ENCODE measurements at regions not wholly inside any gene's neighbourhood (a gene's known extent, or its start where the extent isn't known, plus 50 kb on each side); places are given as distances from the start of the nearest gene placed in this dataset.
"Not testable (repeated sequence)": the region's sequence is repeated elsewhere in the genome, so short reads cannot be mapped to it uniquely, and the experiment has no call there.

- CTCF ChIA-PET = no interaction called here
- POLR2A ChIA-PET = no interaction called here
- DNase-seq (ENCODE audit: extremely low spot score) = no peak
- TF ChIP-seq ELF4 (IDR thresholded peaks at IDR 0.05) (no peak), L3MBTL2 (conservative IDR thresholded peaks at IDR 0.05) (no peak), TARDBP (IDR thresholded peaks at IDR 0.05) (no peak), SUZ12 (IDR thresholded peaks at IDR 0.05) (no peak), SP1 (IDR thresholded peaks at IDR 0.05) (no peak), ZNF384 (IDR thresholded peaks at IDR 0.05) (no peak), FOXA1 (IDR thresholded peaks at IDR 0.05) (no peak), CTBP1 (IDR thresholded peaks at IDR 0.05; ENCODE audit: borderline replicate concordance) (no peak), FOXM1 (IDR thresholded peaks at IDR 0.05; ENCODE audit: borderline replicate concordance) (no peak), ARNT (IDR thresholded peaks at IDR 0.05) (no peak), BHLHE40 (IDR thresholded peaks at IDR 0.05; ENCODE audit: borderline replicate concordance) (no peak), HDGF (IDR thresholded peaks at IDR 0.05; ENCODE audit: borderline replicate concordance) (no peak), LEF1 (IDR thresholded peaks at IDR 0.05; ENCODE audit: borderline replicate concordance) (no peak), NFRKB (IDR thresholded peaks at IDR 0.05) (no peak), FOXK2 (IDR thresholded peaks at IDR 0.05) (no peak)
- TF ChIP-seq, protein P1, sequence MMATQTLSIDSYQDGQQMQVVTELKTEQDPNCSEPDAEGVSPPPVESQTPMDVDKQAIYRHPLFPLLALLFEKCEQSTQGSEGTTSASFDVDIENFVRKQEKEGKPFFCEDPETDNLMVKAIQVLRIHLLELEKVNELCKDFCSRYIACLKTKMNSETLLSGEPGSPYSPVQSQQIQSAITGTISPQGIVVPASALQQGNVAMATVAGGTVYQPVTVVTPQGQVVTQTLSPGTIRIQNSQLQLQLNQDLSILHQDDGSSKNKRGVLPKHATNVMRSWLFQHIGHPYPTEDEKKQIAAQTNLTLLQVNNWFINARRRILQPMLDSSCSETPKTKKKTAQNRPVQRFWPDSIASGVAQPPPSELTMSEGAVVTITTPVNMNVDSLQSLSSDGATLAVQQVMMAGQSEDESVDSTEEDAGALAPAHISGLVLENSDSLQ (IDR thresholded peaks at IDR 0.05) = no peak
Observed at GRCh38 chr2:126264625-126265024, 391.3 kb upstream of the GYPC start.

- POLR2A ChIA-PET = no interaction called here
- no peak for DNase-seq (ENCODE audit: extremely low spot score)
- TF ChIP-seq ARNT (IDR thresholded peaks at IDR 0.05) = no peak
- no peak for TF ChIP-seq ELF4 (IDR thresholded peaks at IDR 0.05)
- TF ChIP-seq LEF1 (IDR thresholded peaks at IDR 0.05; ENCODE audit: borderline replicate concordance) = no peak
- TF ChIP-seq FOXA1 (IDR thresholded peaks at IDR 0.05) = no peak
- CTCF ChIA-PET = no interaction called here
Observed at GRCh38 chr2:126269911-126270310, 386.0 kb upstream of the GYPC start.

DNA sequence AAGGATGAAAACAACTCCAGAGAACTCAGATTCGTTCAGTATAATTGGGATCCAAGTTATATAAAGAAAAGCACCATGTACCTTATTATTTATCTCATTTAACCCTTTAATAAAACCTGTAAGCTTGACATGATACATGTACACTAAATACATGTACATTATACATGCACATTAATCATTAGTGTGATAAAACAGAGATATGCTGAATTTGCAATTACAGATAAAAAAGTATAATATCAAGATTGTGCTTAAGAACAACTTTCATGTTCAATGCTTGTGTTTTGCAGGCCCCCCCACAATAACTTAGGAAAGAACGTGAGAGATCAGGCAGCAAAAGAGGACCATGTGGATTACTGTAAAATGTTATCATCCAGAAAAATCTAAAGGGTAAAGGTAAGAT, 385.4 kb upstream of the GYPC start:
- no peak for TF ChIP-seq ELF4 (IDR thresholded peaks at IDR 0.05)
- TF ChIP-seq, protein P1 (IDR thresholded peaks at IDR 0.05) = no peak
- TF ChIP-seq TARDBP (IDR thresholded peaks at IDR 0.05) = no peak
- TF ChIP-seq FOXM1 (IDR thresholded peaks at IDR 0.05; ENCODE audit: borderline replicate concordance) = no peak
- no peak for DNase-seq (ENCODE audit: extremely low spot score)
- CTCF ChIA-PET = no interaction called here
- POLR2A ChIA-PET = no interaction called here

DNA sequence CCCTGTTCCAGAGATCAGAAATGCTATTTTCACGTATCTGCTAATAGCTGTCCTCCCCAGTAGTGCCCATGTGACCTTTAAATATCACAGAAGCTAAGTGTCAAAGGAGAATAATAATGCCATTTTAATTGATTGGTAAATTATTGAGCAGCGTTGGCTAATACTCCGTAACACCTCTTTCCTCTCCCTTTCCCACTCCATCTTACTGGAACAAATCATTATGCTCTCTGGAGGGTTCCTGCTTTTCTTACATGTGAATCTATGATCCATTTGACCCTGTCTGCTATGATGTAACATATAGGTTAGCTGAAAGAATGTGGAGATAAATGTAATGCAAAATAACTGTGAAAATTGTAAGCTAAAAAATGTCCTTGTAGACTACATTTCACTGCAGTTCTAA, 383.6 kb upstream of the GYPC start:
- DNase-seq (ENCODE audit: extremely low spot score) = no peak
- CTCF ChIA-PET = no interaction called here
- POLR2A ChIA-PET = no interaction called here

GRCh38 chr2:126275098-126275497, 380.9 kb upstream of the GYPC start:
- TF ChIP-seq NFRKB (IDR thresholded peaks at IDR 0.05) (no peak), ARNT (IDR thresholded peaks at IDR 0.05) (no peak), FOXM1 (IDR thresholded peaks at IDR 0.05; ENCODE audit: borderline replicate concordance) (no peak), ELF4 (IDR thresholded peaks at IDR 0.05) (no peak), FOXK2 (IDR thresholded peaks at IDR 0.05) (no peak), SP1 (IDR thresholded peaks at IDR 0.05) (no peak)
- DNase-seq (ENCODE audit: extremely low spot score) = no peak
- ChIA-PET POLR2A (no interaction called here), CTCF (no interaction called here)

More for the DNA sequence above, 383.6 kb upstream of the GYPC start:
- TF ChIP-seq CTBP1 (IDR thresholded peaks at IDR 0.05; ENCODE audit: borderline replicate concordance) (no peak), NFRKB (IDR thresholded peaks at IDR 0.05) (no peak), HDGF (IDR thresholded peaks at IDR 0.05; ENCODE audit: borderline replicate concordance) (no peak), TARDBP (IDR thresholded peaks at IDR 0.05) (no peak), SP1 (IDR thresholded peaks at IDR 0.05) (no peak)

GRCh38 chr2:126276268-126276667, 379.7 kb upstream of the GYPC start:
- POLR2A ChIA-PET; CTCF ChIA-PET; DNase-seq (ENCODE audit: extremely low spot score): not testable (repeated sequence)

DNA sequence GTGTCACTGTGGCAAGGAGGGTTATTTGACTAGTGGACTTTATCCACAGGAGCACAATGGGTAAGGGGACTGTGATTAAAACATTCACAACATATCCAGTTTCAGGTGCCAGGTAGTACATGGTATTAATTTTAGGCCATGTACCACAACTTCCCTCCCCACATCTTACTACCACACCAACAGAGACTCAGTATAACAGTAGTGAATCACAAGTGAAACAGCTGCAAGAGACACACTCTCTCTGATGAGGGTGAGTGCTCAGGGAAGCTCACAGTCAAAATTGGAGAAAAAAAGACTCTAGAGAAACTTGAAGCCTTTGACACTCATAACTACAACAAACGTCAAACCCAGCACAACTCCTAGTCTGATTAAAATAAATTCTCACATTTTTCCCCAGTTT, 367.6 kb upstream of the GYPC start:
- no peak for DNase-seq (ENCODE audit: extremely low spot score)
- TF ChIP-seq CTBP1 (IDR thresholded peaks at IDR 0.05; ENCODE audit: borderline replicate concordance) (no peak), HDGF (IDR thresholded peaks at IDR 0.05; ENCODE audit: borderline replicate concordance) (no peak), ZNF384 (IDR thresholded peaks at IDR 0.05) (no peak), ELF4 (IDR thresholded peaks at IDR 0.05) (no peak), NFRKB (IDR thresholded peaks at IDR 0.05) (no peak), SUZ12 (IDR thresholded peaks at IDR 0.05) (no peak), TARDBP (IDR thresholded peaks at IDR 0.05) (no peak), SP1 (IDR thresholded peaks at IDR 0.05) (no peak), FOXA1 (IDR thresholded peaks at IDR 0.05) (no peak)
- ChIA-PET POLR2A (no interaction called here), CTCF (no interaction called here)

- POLR2A ChIA-PET; DNase-seq (ENCODE audit: extremely low spot score); CTCF ChIA-PET: not testable (repeated sequence)
Observed at GRCh38 chr2:126293962-126294361, 362.0 kb upstream of the GYPC start.

DNA sequence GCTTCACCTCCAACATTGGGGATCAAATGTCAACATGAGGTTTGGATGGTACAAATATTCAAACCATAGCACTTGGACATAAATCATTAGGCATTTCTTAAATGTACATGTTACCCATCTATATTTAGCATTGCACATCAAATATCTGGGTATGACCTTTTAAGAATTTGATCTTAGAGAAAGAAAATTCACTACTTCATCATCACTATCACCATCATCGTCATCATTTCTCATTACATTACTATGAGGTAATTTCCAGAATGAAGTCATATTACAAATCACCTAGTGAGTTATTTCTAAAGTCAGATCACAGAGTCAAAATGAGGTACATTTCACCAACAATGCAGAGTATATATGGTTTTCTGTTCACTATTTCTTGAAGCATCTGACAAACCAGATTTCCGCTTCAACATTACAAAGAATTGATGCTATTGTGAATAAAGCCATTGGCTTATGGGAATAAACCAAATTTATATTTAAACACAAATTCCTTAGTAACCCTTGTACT, 356.4 kb upstream of the GYPC start:
- CTCF ChIA-PET = no interaction called here
- DNase-seq (ENCODE audit: extremely low spot score) = no peak
- POLR2A ChIA-PET = no interaction called here
- TF ChIP-seq SP1 (IDR thresholded peaks at IDR 0.05) (no peak), SUZ12 (IDR thresholded peaks at IDR 0.05) (no peak), FOXA1 (IDR thresholded peaks at IDR 0.05) (no peak), ELF4 (IDR thresholded peaks at IDR 0.05) (no peak), TARDBP (IDR thresholded peaks at IDR 0.05) (no peak), BHLHE40 (IDR thresholded peaks at IDR 0.05; ENCODE audit: borderline replicate concordance) (no peak)

Data from HEK293T (cell line).